ENCODE measurements at regions not wholly inside any gene's neighbourhood (a gene's known extent, or its start where the extent isn't known, plus 50 kb on each side); places are given as distances from the start of the nearest gene placed in this dataset.

- ChIA-PET CTCF (ENCODE audit: partially characterized antibody) (no interaction called here), POLR2A (ENCODE audit: partially characterized antibody) (no interaction called here)
- Histone ChIP-seq H3K79me2 (ENCODE audit: control insufficient read depth in 1 of 2, insufficient read depth in 2 of 2, low read length in 2 of 2) (no peaks in the 10 kb centered on the region), H3K27ac (ENCODE audit: low read depth, low read length) (no peak overlapping the region), H3K9me3 (ENCODE audit: insufficient read depth in 2 of 2, low read depth in 1 of 2, low read length in 1 of 2) (no peaks in the 10 kb centered on the region), H3K4me1 (replicated peaks in 1 of 4; ENCODE audit: control insufficient read depth in 3 of 4, insufficient read depth in 4 of 4, low read length in 3 of 4) (no peaks in the 10 kb centered on the region; a peak in 1 of 7 replicates), H3K9ac (replicated peaks in 1 of 4; ENCODE audit: extremely low read depth in 1 of 4, low read depth in 3 of 4, low read length in 3 of 4) (no peak overlapping the region), H3K23me2 (ENCODE audit: low read depth, low read length) (no peaks in the 10 kb centered on the region), H3K4ac (replicated peaks; ENCODE audit: insufficient read length, low read depth, low read length) (no peak overlapping the region), H3K4me3 (ENCODE audit: extremely low read depth in 1 of 4, insufficient read depth in 2 of 4, low read depth in 3 of 4, low read length in 4 of 4) (no peak overlapping the region), H3K18ac (ENCODE audit: extremely low read depth, low read length) (no peak overlapping the region), H2AFZ (ENCODE audit: low read length) (no peak overlapping the region), H2BK5ac (ENCODE audit: low read depth, low read length) (no peak overlapping the region), H3K79me1 (ENCODE audit: low read depth, low read length) (no peaks in the 10 kb centered on the region; the same call in 1 of the 2 replicates), H3K27me3 (replicated peaks in 1 of 4; ENCODE audit: control insufficient read depth in 3 of 4, extremely low read depth in 1 of 4, insufficient read depth in 3 of 4, low read length in 3 of 4) (no peaks in the 10 kb centered on the region), H3K14ac (ENCODE audit: insufficient read length) (no peak overlapping the region), H2BK15ac (ENCODE audit: low read length) (no peak overlapping the region), H2BK120ac (replicated peaks; ENCODE audit: low read depth, low read length) (no peak overlapping the region), H3K23ac (ENCODE audit: insufficient read length) (no peak overlapping the region), H4K5ac (ENCODE audit: insufficient read length, low read depth, low read length) (no peak overlapping the region), H2AK5ac (ENCODE audit: low read depth, low read length) (no peak overlapping the region), H3K4me2 (ENCODE audit: insufficient read depth in 1 of 2, low read depth in 2 of 2, low read length in 2 of 2) (no peak overlapping the region), H2BK12ac (ENCODE audit: low read depth, low read length) (no peak overlapping the region), H3K36me3 (ENCODE audit: control insufficient read depth in 2 of 4, insufficient read depth in 4 of 4, low read length in 3 of 4) (no peaks in the 10 kb centered on the region), H4K8ac (ENCODE audit: extremely low read depth, insufficient read depth, low read length) (no peak overlapping the region; the same call in 1 of the 2 replicates), H4K20me1 (replicated peaks in 1 of 2; ENCODE audit: control insufficient read depth in 1 of 2, insufficient read depth in 2 of 2, low read length in 2 of 2) (no peaks in the 10 kb centered on the region), H4K91ac (replicated peaks; ENCODE audit: insufficient read length, low read length) (no peak overlapping the region), H2BK20ac (ENCODE audit: low read length) (no peak overlapping the region), H3K56ac (replicated peaks; ENCODE audit: insufficient read length, low read depth, low read length) (no peak overlapping the region)
- DNase-seq (ENCODE audit: low read depth in 1 of 2, low spot score in 2 of 2) = no peak
- no peak for FAIRE-seq
- 87% methylated on average over 7 of the region's 10 CpGs; no CpG with 5 or more reads in 1 of the 2 experiments for WGBS, 2 experiments (ENCODE audit: extremely low coverage in 1 of 2, insufficient coverage in 1 of 2, insufficient read length in 1 of 2, insufficient replicate concordance in 2 of 2, low coverage in 1 of 2, low lambda C conversion rate in 2 of 2, missing lambda C conversion rate in 1 of 2)
- TF ChIP-seq TAF1 (IDR thresholded peaks at IDR 0.05; ENCODE audit: low read depth, low read length) (no peak), HDAC6 (IDR thresholded peaks at IDR 0.05; ENCODE audit: low read depth, low read length) (no peak), KDM4A (IDR thresholded peaks at IDR 0.05; ENCODE audit: low read depth, low read length, severe bottlenecking) (no peak), SP4 (IDR thresholded peaks at IDR 0.05; ENCODE audit: low read length) (no peak), CHD1 (IDR thresholded peaks at IDR 0.05; ENCODE audit: low read depth, low read length) (no peak), GTF2F1 (IDR thresholded peaks at IDR 0.05; ENCODE audit: borderline replicate concordance, low read depth, low read length) (no peak), RAD21 (IDR thresholded peaks at IDR 0.05 in 1 of 2, conservative IDR thresholded peaks at IDR 0.05 in 1 of 2; ENCODE audit: low read depth in 2 of 2, low read length in 2 of 2) (no peak), CREB1 (IDR thresholded peaks at IDR 0.05) (no peak), TAF7 (optimal IDR thresholded peaks at IDR 0.05; ENCODE audit: borderline replicate concordance, low read depth, low read length) (no peak), SAP30 (IDR thresholded peaks at IDR 0.05; ENCODE audit: insufficient read depth, insufficient replicate concordance, low read length) (no peak), RNF2 (IDR thresholded peaks at IDR 0.05; ENCODE audit: borderline replicate concordance, low read depth, low read length, missing control alignments, poor library complexity, severe bottlenecking) (no peak), ATF2 (IDR thresholded peaks at IDR 0.05; ENCODE audit: low read length) (no peak), TCF12 (IDR thresholded peaks at IDR 0.05; ENCODE audit: low read depth, low read length) (no peak)
Measured at GRCh38 chr5:3339798-3340115, 255.9 kb upstream of the IRX1 start.
